Right lobe of liver (tissue), 6 donors: ENCODE measurements at regions not wholly inside any gene's neighbourhood (a gene's known extent, or its start where the extent isn't known, plus 50 kb on each side); places are given as distances from the start of the nearest gene placed in this dataset.

ENCODE experiments used
- ATAC-seq, 4 donors: fragments of 200-7000 bp; cut with Tn5 transposase; one replicate each; pipeline ENCODE4 v1.9.1; 2020; ENCODE audit warnings: mild to moderate bottlenecking in 4 of 4, moderate library complexity in 4 of 4
- DNase-seq, 3 donors: peaks; one replicate each; pipeline ENCODE4 v3.0.0-alpha.2; 2020
- H3K27ac ChIP-seq, 3 donors: fragments of 200-600 bp; one replicate each; pipeline ENCODE4 v1.8.0; 2022
- H3K27me3 ChIP-seq, 2 donors: fragments of 200-600 bp; one replicate each; pipeline ENCODE4 v1.8.0; 2022
- H3K36me3 ChIP-seq, 4 donors: fragments of 200-600 bp; sonication (generic) in 1 of 4; one replicate each; pipeline versions ENCODE4 v1.5.1 to v1.8.0; 2017 to 2022; ENCODE audit warnings: control low read depth in 1 of 4
- H3K4me1 ChIP-seq, 4 donors: fragments of 200-600 bp; sonication (generic) in 1 of 4; one replicate each; pipeline versions ENCODE4 v1.5.1 to v1.8.0; 2017 to 2022; ENCODE audit warnings: control low read depth in 1 of 4
- H3K4me3 ChIP-seq, 3 donors: fragments of 200-600 bp; one replicate each; pipeline ENCODE4 v1.8.0; 2022
- H3K9me3 ChIP-seq, 4 donors: fragments of 200-600 bp; sonication (generic) in 1 of 4; one replicate each; pipeline versions ENCODE4 v1.5.1 to v1.8.0; 2017 to 2022; ENCODE audit warnings: control low read depth in 1 of 4
- POLR2A ChIP-seq: fragments of 450-650 bp; IDR thresholded peaks from one replicate; pipeline ENCODE4 v1.6.1; 2017; ENCODE audit warnings: antibody characterized with exemption, mild to moderate bottlenecking
- WGBS: methylation state at CpG from one replicate; pipeline ENCODE4 v1.1.6; 2018; ENCODE audit warnings: low coverage, low lambda C conversion rate; ENCODE audit not compliant: insufficient coverage; ENCODE audit errors: missing lambda C conversion rate; 5-methylcytosine and 5-hydroxymethylcytosine counted together
- intact Hi-C, 2 donors: fragments of 100-400 bp; cut with DNase I; formaldehyde crosslinking; loops; one replicate each; pipeline versions ENCODE4 v1.11.2 to v1.14.1; 2022
- TF ChIP-seq, protein P1 (sequence below), 4 donors: fragments of 200-600 bp in 3 of 4; fragments of 450-650 bp in 1 of 4; IDR thresholded peaks; one replicate each; pipeline versions ENCODE4 v1.5.1 to v1.8.0; 2016 to 2022; ENCODE audit warnings: antibody characterized with exemption in 4 of 4, mild to moderate bottlenecking in 2 of 4
- donor health status: DM: no; HTN: yes; CAD: no.
- donor health status: DM: no; HTN: no; CAD: no.
- donor health status: DM: no; HTN: no; CAD: no.
- donor health status: DM: no; HTN: yes; CAD: no.
- donor health status: DM: no; HTN: yes; CAD: no.

DNA sequence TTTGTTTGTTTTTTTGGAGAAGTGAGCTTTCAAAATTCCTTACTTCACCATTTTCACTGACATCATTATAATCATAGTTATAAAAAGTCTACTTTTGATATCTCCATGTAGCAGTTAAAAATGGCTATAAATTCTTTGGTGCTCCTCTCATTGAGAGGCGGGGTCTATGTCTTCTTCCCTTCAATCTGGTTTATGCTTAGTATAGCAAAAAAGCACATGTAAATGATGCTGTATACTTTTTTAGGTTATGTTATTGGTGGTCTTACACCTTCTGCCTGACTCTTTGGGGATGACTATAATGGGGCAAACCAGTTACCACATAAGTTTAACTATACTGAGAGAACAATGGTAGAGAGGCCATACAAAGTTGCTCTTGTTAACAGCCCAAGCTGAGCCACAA is 289.6 kb downstream of the EPM2A start:
- intact Hi-C loops = no loop called here
- DNase-seq (no peak), ATAC-seq (no peak)
- H3K9me3 ChIP-seq = no peaks in the 10 kb centered on the region
- WGBS = 53% methylated on average over 1 of the region's 1 CpG
- H3K36me3 ChIP-seq = no peaks in the 10 kb centered on the region
- H3K27me3 ChIP-seq = no peaks in the 10 kb centered on the region
- no peaks in the 10 kb centered on the region for H3K4me1 ChIP-seq
- no peak overlapping the region for H3K4me3 ChIP-seq
- no peak overlapping the region for H3K27ac ChIP-seq
- TF ChIP-seq, protein P1, sequence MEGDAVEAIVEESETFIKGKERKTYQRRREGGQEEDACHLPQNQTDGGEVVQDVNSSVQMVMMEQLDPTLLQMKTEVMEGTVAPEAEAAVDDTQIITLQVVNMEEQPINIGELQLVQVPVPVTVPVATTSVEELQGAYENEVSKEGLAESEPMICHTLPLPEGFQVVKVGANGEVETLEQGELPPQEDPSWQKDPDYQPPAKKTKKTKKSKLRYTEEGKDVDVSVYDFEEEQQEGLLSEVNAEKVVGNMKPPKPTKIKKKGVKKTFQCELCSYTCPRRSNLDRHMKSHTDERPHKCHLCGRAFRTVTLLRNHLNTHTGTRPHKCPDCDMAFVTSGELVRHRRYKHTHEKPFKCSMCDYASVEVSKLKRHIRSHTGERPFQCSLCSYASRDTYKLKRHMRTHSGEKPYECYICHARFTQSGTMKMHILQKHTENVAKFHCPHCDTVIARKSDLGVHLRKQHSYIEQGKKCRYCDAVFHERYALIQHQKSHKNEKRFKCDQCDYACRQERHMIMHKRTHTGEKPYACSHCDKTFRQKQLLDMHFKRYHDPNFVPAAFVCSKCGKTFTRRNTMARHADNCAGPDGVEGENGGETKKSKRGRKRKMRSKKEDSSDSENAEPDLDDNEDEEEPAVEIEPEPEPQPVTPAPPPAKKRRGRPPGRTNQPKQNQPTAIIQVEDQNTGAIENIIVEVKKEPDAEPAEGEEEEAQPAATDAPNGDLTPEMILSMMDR (IDR thresholded peaks at IDR 0.05) = no peak
- TF ChIP-seq POLR2A = no peak

DNA sequence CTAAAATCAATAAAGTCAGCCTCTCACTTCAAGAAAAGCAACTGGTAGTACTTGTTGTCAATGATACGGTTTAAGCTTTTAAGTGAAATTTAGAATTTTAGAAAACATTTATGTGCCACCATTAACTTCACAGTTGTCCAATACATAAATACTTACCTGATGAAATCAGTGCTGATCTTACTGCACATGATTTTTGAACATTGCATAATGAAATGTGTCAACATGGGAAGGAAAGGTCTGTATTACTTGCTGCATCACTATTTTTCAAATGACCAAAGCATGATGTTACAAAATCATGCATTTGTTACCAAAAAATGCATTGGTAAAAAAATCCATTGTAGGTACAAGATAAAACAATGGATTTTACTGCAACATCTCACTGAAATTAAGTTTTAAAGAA is 284.3 kb downstream of the EPM2A start:
- H3K4me3 ChIP-seq = no peak overlapping the region
- no peak overlapping the region for H3K27ac ChIP-seq
- no peaks in the 10 kb centered on the region for H3K4me1 ChIP-seq
- no peak for ATAC-seq
- WGBS = 92% methylated on average over 1 of the region's 1 CpG
- H3K27me3 ChIP-seq = no peaks in the 10 kb centered on the region
- no peaks in the 10 kb centered on the region for H3K9me3 ChIP-seq
- no peak for DNase-seq
- H3K36me3 ChIP-seq = no peaks in the 10 kb centered on the region
- no peak for TF ChIP-seq POLR2A
- TF ChIP-seq, protein P1 (IDR thresholded peaks at IDR 0.05) = no peak
- intact Hi-C loops = no loop called here

DNA sequence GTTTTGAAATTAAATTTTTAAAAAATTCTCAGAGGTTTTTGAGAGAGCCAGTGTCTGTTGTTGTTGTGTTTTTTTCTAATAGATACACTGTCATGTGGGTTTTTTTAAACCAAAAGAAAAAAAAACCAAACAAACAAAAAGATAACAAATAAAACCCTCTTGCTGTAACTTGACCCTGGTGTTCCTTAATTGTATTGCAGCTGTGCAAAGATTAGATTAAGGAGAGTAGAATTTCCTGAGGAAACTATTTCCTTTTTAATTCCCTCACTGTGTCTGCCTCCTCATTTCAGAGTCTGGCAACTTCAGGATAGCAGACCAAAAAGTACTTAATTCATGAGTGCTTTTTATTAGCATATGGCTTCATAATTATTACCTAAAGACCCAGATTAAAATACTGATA is 281.9 kb downstream of the EPM2A start:
- no peak overlapping the region for H3K4me3 ChIP-seq

DNA sequence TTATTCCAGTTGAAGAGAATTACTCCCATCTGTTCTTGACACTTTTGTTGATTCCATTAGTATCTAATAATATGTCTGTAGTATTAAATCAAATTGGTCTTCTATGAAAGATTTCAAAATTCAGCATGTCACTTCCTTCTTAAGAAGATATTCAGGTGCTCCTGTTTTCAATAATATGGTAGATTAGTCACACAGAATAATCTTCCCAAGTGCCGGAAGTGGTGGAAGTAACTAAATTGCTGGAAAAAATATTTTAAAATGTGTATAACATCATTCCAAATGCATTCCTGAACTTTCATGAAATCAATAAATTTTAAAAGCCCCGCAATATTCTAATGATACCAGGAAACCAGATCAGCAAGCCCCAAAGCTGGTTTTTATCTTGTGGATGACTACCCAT is 281.3 kb downstream of the EPM2A start:
- Histone ChIP-seq H3K36me3 (no peaks in the 10 kb centered on the region), H3K4me1 (no peaks in the 10 kb centered on the region), H3K27ac (no peak overlapping the region), H3K27me3 (no peaks in the 10 kb centered on the region), H3K9me3 (no peaks in the 10 kb centered on the region), H3K4me3 (no peak overlapping the region)
- DNase-seq (no peak), ATAC-seq (no peak)
- whole genome bisulfite sequencing = 93% methylated on average over 2 of the region's 2 CpGs
- TF ChIP-seq, protein P1 (IDR thresholded peaks at IDR 0.05) = no peak
- TF ChIP-seq POLR2A = no peak
- intact Hi-C loops = no loop called here

More for the DNA sequence above, 281.9 kb downstream of the EPM2A start:
- Histone ChIP-seq H3K27me3 (no peaks in the 10 kb centered on the region), H3K36me3 (no peaks in the 10 kb centered on the region), H3K9me3 (no peaks in the 10 kb centered on the region), H3K4me1 (no peaks in the 10 kb centered on the region), H3K27ac (no peak overlapping the region)
- no peak for DNase-seq
- TF ChIP-seq, protein P1 (IDR thresholded peaks at IDR 0.05) = peak in 3 of 4 donors; percentile 19 to 34 (median 31)
- TF ChIP-seq POLR2A = no peak
- intact Hi-C loops = no loop called here
- peak; percentile 28 to 58 (median 43) for ATAC-seq

DNA sequence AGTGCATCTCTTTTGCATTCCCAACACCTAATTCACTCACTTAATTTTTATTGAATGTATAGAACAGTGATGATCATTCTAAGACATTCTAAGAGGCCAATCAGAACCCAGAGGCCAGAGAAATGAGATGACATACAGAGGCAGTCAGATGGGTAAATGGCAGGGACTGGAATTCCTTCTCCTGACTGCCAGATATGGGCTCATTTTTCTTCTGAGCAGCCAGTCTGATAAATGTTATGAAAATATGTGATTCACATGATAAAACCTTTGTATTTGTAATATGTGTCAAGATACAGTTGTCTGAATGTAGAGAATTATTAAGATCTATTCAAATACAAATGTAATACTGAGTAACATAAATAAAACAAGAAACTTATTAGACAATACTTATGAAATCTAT is 277.8 kb downstream of the EPM2A start:
- ATAC-seq (no peak), DNase-seq (no peak)
- H3K4me3 ChIP-seq = no peak overlapping the region

More for the DNA sequence above, 277.8 kb downstream of the EPM2A start:
- H3K4me1 ChIP-seq = no peaks in the 10 kb centered on the region
- intact Hi-C loops = no loop called here
- no peaks in the 10 kb centered on the region for H3K27me3 ChIP-seq
- no peaks in the 10 kb centered on the region for H3K9me3 ChIP-seq
- TF ChIP-seq, protein P1 (IDR thresholded peaks at IDR 0.05) = no peak
- no peak for TF ChIP-seq POLR2A
- no peaks in the 10 kb centered on the region for H3K36me3 ChIP-seq
- no peak overlapping the region for H3K27ac ChIP-seq
